GM12873 (cell line): ENCODE measurements at regions not wholly inside any gene's neighbourhood (a gene's known extent, or its start where the extent isn't known, plus 50 kb on each side); places are given as distances from the start of the nearest gene placed in this dataset.

Experiments used
- TF ChIP-seq, protein P1 (sequence below): IDR thresholded peaks from 2 replicates; pipeline ENCODE4 v1.5.1; 2012; ENCODE audit warnings: low read depth, mild to moderate bottlenecking, moderate library complexity, low read length, control low read depth; ENCODE audit not compliant: insufficient read depth; ENCODE audit errors: missing control alignments

DNA sequence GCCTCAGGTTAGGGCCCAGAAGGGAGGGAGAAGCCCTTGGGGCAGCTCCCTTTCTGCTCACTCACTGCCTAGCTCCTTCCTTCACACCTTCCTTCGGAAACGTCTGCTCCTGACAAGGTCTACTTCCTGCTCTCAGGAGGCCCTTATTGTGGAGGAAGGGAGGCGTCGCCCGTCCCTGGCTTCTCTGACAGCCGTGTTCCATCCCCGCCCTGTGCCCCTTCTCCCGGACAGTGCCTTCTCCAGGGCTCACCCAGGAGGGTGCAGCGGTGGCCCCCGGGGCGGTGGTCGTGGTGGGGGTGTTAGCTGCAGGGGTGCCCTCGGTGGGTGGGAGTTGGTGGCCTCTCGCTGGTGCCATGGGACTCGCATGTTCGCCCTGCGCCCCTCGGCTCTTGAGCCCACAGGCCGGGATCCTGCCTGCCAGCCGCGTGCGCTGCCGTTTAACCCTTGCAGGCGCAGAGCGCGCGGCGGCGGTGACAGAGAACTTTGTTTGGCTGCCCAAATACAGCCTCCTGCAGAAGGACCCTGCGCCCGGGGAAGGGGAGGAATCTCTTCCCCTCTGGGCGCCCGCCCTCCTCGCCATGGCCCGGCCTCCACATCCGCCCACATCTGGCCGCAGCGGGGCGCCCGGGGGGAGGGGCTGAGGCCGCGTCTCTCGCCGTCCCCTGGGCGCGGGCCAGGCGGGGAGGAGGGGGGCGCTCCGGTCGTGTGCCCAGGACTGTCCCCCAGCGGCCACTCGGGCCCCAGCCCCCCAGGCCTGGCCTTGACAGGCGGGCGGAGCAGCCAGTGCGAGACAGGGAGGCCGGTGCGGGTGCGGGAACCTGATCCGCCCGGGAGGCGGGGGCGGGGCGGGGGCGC is 231.9 kb downstream of the SEC14L1 start:
- TF ChIP-seq, protein P1, sequence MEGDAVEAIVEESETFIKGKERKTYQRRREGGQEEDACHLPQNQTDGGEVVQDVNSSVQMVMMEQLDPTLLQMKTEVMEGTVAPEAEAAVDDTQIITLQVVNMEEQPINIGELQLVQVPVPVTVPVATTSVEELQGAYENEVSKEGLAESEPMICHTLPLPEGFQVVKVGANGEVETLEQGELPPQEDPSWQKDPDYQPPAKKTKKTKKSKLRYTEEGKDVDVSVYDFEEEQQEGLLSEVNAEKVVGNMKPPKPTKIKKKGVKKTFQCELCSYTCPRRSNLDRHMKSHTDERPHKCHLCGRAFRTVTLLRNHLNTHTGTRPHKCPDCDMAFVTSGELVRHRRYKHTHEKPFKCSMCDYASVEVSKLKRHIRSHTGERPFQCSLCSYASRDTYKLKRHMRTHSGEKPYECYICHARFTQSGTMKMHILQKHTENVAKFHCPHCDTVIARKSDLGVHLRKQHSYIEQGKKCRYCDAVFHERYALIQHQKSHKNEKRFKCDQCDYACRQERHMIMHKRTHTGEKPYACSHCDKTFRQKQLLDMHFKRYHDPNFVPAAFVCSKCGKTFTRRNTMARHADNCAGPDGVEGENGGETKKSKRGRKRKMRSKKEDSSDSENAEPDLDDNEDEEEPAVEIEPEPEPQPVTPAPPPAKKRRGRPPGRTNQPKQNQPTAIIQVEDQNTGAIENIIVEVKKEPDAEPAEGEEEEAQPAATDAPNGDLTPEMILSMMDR, result no peak

DNA sequence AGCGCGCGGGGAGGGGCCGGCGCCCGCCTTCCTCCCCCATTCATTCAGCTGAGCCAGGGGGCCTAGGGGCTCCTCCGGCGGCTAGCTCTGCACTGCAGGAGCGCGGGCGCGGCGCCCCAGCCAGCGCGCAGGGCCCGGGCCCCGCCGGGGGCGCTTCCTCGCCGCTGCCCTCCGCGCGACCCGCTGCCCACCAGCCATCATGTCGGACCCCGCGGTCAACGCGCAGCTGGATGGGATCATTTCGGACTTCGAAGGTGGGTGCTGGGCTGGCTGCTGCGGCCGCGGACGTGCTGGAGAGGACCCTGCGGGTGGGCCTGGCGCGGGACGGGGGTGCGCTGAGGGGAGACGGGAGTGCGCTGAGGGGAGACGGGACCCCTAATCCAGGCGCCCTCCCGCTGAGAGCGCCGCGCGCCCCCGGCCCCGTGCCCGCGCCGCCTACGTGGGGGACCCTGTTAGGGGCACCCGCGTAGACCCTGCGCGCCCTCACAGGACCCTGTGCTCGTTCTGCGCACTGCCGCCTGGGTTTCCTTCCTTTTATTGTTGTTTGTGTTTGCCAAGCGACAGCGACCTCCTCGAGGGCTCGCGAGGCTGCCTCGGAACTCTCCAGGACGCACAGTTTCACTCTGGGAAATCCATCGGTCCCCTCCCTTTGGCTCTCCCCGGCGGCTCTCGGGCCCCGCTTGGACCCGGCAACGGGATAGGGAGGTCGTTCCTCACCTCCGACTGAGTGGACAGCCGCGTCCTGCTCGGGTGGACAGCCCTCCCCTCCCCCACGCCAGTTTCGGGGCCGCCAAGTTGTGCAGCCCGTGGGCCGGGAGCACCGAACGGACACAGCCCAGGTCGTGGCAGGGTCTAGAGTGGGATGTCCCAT is 232.8 kb downstream of the SEC14L1 start:
- TF ChIP-seq, protein P1, result no peak

DNA sequence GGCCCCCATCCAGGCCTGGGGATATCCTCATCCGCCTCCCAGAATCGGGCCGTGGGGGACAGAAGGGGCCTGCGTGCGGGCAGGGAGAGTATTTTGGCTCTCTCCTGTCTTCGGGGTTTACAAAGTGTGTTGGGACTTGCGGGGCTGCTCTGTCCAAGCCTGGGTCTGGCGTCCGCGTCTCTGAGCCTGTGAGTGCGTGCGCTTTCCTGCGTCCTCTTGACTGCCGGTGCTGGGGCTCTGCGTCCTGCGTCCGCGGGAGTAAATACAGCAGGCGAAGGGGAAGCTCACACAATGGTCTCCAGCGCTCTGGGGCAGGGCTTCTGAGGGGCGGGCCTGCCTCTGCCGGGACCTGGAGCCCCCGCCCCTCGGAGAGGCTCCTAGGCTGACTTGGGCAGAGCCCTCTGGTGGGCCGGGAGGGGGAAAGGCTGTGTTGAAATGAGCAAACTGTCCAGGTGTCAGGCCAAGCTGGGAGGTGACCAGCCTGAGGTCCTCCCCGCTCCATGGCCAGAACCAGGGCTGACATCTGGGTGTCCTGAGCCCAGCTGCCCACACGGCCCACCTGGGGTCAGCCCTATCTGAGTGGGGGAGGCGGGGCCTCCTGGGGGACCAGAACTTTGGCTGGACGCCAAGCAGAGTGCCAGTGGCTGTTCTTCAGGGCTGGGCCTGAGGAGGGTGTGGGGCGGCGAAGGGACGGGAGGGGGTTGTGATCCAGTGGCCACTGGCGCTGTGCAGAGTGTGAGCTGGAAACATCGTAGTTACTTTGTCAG is 233.6 kb downstream of the SEC14L1 start:
- TF ChIP-seq, protein P1, result no peak

DNA sequence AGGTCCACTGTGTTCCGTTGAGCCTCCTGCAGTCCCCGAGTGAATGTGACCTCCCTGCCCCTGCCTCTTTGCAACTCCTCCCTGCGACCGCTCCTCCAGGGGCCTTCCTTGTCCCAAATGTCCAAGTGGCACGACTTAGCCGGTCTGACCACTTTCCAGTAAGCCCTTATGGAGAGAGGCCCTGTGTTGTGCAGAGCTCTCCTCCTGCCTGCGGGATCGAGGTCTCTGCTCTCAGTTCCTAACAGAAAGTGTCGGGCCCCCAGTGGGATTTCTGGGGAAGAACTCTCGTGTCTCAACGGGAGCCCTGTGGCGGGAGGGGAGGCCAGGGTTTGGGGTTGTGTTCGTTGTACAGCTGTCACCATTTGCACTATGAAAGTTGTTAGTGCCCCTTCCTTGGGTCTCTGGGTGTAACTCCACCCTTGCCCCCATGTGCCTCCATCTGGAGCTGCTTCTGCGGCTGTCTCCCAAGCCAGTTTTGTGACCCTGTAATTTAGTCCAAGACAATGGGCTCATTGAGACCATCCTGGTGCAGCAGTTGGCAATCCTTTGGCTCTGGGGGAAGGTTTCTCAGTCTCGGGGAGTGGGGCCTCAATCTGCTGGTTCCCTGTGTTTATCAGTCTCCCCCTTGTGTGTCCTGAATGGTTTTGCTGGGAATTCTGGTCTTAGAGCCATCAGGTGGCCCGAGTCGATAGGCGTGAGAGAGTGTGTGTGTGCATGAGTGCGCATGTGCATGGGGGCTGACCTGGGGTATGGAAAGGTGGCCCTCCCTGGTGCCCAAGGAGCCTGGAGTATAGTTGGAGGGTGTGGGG is 234.5 kb downstream of the SEC14L1 start:
- TF ChIP-seq, protein P1, result no peak

DNA sequence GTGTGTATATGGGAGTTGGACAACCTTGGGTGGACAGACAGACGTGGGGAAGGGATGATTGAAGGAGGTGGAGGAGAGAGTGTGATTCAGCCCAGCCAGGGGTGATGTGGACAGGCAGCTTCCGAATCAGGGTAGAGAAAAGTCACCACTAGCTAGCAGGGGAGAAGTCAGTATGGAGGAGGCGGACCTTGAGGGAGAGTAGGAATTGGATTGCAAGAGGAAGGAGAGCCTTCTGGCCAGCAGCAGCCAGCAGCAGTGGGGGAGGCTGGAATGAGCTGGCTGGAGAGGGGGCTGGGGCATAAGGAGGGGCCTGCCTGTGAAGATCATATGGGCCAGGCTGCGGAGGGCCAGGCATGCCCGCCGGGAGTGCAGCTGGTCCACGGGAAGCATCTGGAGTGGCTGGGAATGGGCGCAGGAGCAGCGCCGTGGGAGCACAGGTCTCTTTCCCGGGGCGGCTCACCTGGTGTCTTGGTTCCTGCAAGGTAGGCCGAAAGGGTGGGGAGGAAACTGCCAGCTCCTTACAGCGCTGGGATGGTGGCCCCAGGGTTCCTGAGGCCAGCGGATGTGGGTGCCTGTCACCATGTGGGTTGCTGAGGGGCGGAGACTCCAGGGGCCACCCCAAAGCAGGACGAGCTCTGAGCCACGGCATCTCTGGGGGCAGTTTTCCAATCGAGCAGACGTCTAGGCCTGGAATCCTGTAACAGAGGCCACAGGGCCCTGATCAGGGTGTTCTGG is 235.3 kb downstream of the SEC14L1 start:
- TF ChIP-seq, protein P1, result no peak

DNA sequence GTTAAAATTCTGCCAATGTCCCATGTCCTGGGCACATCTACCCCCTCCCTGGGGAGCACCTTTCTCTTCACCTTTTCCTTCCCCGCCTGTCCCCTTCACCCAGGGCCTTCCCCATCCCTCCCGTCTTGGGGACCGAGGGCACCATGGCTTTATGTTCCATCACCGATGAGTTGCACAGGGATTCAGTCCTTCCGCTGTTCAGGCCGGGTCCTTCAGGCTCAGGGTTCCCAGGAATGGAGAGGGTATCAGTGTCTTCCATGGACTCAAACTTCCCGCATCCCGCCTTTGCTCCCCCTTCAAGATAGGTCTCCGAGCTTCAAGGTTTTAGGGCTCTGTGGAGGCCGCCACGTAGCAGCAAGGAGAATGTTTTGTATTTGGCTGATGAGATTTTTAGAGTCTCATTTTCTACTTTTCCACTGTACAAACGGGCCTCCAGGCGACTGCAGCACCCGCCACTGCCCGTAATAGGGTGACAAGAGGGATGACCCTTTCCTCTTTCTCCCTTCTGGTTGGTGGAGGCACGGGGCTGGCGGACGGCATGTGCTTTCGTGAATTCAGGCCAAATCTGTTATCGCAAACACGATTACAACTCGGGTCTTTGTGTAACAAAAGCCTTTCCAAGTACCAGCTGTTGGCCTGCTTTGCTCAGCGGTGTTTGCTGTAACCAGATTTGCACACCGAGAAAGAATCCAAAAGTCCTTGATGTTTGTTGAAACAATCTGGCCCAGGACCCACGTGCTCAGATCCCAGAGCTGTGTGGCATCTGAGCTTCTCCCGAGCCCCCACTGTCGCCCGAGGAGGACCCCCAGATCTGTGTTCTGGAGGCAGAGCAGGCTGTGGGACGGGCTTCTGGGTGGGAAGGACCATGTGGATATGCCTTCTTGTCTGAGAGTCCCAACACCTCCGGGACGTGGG is 236.3 kb downstream of the SEC14L1 start:
- TF ChIP-seq, protein P1, result no peak
